ENCODE measurements at regions not wholly inside any gene's neighbourhood (a gene's known extent, or its start where the extent isn't known, plus 50 kb on each side); places are given as distances from the start of the nearest gene placed in this dataset.
"Not testable (repeated sequence)": the region's sequence is repeated elsewhere in the genome, so short reads cannot be mapped to it uniquely, and the experiment has no call there.

- TF ChIP-seq PRRX2 (CRISPR knock-in tag; IDR thresholded peaks at IDR 0.05): no peak
- TF ChIP-seq SOX15 (CRISPR knock-in tag; IDR thresholded peaks at IDR 0.05): no peak
These were observed 419.8 kb upstream of the NFIA start (continued) for GRCh38 chr1:60662486-60663044.

GRCh38 chr1:60657926-60658325 lies 424.4 kb upstream of the NFIA start:
- no peaks in the 10 kb centered on the region for H3K4me1 Mint-ChIP-seq
- no peaks in the 10 kb centered on the region; the same call in 1 of the 2 replicates for H3K36me3 Mint-ChIP-seq
- no peak for ATAC-seq
- H3K4me3 Mint-ChIP-seq: no peak overlapping the region
- no peaks in the 10 kb centered on the region for H3K27me3 Mint-ChIP-seq (ENCODE audit: low read depth)
- H3K9me3 Mint-ChIP-seq: peaks cover 9% of the 10 kb centered on the region
- H3K27ac Mint-ChIP-seq: no peak overlapping the region
- ChIA-PET CTCF (no interaction called here), POLR2A (no interaction called here)
- TF ChIP-seq MXD4 (CRISPR knock-in tag; IDR thresholded peaks at IDR 0.05; ENCODE audit: borderline replicate concordance): no peak
- TF ChIP-seq ESRRA (CRISPR knock-in tag; IDR thresholded peaks at IDR 0.05; ENCODE audit: borderline replicate concordance): no peak
- TF ChIP-seq ERG (CRISPR knock-in tag; IDR thresholded peaks at IDR 0.05): no peak
- no peak for TF ChIP-seq E2F4 (CRISPR knock-in tag; IDR thresholded peaks at IDR 0.05; ENCODE audit: borderline replicate concordance, low read depth)
- TF ChIP-seq ZBTB21 (CRISPR knock-in tag; IDR thresholded peaks at IDR 0.05; ENCODE audit: borderline replicate concordance): no peak
- no peak for TF ChIP-seq PRRX2 (CRISPR knock-in tag; IDR thresholded peaks at IDR 0.05)
- TF ChIP-seq KAT7 (CRISPR knock-in tag; IDR thresholded peaks at IDR 0.05; ENCODE audit: borderline replicate concordance): no peak
- TF ChIP-seq NR3C1 (CRISPR knock-in tag; conservative IDR thresholded peaks at IDR 0.05; ENCODE audit: low read depth): no peak
- TF ChIP-seq CREB1 (CRISPR knock-in tag; IDR thresholded peaks at IDR 0.05): no peak
- no peak for TF ChIP-seq ATF2 (CRISPR knock-in tag; IDR thresholded peaks at IDR 0.05; ENCODE audit: borderline replicate concordance, low read depth)
- no peak for TF ChIP-seq TEAD1 (CRISPR knock-in tag; IDR thresholded peaks at IDR 0.05)
- no peak for DNase-seq (ENCODE audit: low spot score)

- no peak overlapping the region for H3K27ac Mint-ChIP-seq
- ChIA-PET CTCF (no interaction called here), POLR2A (no interaction called here)
- ATAC-seq: no peak
- no peak for TF ChIP-seq ZNF671 (CRISPR knock-in tag; IDR thresholded peaks at IDR 0.05)
- TF ChIP-seq CREM (CRISPR knock-in tag; IDR thresholded peaks at IDR 0.05): no peak
- H3K4me1 Mint-ChIP-seq: no peaks in the 10 kb centered on the region
- no peaks in the 10 kb centered on the region for H3K27me3 Mint-ChIP-seq (ENCODE audit: low read depth)
- H3K9me3 Mint-ChIP-seq: peaks cover 16% of the 10 kb centered on the region
- no peak for DNase-seq (ENCODE audit: low spot score)
- H3K36me3 Mint-ChIP-seq: no peaks in the 10 kb centered on the region; the same call in 1 of the 2 replicates
- no peak overlapping the region for H3K4me3 Mint-ChIP-seq
These were observed 426.5 kb upstream of the NFIA start for GRCh38 chr1:60655679-60656355.

GRCh38 chr1:60640033-60640551 lies 442.3 kb upstream of the NFIA start:
- Mint-ChIP-seq H3K27ac (peak overlapping the region; percentile 72), H3K4me3 (peak overlapping the region; percentile 64), H3K4me1 (peaks cover 17% of the 10 kb centered on the region)
- CTCF ChIA-PET: interaction anchor here (1.5 kb wide), 1 partner anchor 125 kb away, joined by 3 read pairs; no protein-coding TSS in a partner anchor
- ATAC-seq; H3K36me3 Mint-ChIP-seq; POLR2A ChIA-PET; DNase-seq (ENCODE audit: low spot score); H3K27me3 Mint-ChIP-seq (ENCODE audit: low read depth); H3K9me3 Mint-ChIP-seq: not testable (repeated sequence)
